HG03103 (cell line): ENCODE measurements at regions not wholly inside any gene's neighbourhood (a gene's known extent, or its start where the extent isn't known, plus 50 kb on each side); places are given as distances from the start of the nearest gene placed in this dataset.

ENCODE experiments used
- ATAC-seq: cut with Tn5 transposase; IDR thresholded peaks from one replicate; pipeline ENCODE4 v1.9.1; 2021; ENCODE audit warnings: low read depth; ENCODE audit not compliant: unreplicated experiment

DNA sequence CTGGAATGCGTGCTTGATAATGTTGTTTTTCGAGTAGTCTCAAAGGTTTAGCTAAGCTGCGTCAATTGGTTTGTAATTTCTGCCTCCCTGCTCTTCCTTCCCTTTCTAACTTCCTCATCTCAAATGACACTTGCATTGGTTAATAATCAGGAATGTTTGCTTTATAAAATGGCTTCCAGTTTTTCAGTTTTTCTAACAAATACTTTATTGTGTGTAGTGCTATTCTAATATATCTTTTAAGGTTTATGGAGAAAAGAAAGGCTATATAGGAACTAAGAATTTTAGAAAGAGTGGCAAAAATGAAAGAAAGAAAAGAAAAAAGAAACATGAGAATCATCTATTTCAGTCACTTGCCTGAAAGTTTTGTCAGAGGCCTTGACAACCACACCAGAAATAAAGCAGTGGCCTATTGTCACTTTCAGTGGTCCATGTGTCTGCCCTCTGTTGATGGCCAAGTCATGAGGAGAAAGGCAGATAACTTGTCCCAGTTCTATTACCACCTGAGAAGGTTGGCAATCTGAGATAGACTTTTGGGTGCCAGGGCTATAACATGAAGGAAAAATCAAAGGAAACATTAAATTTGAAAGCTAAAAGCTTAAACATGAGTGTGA, 221.9 kb upstream of the KITLG start:
- no peak for ATAC-seq

DNA sequence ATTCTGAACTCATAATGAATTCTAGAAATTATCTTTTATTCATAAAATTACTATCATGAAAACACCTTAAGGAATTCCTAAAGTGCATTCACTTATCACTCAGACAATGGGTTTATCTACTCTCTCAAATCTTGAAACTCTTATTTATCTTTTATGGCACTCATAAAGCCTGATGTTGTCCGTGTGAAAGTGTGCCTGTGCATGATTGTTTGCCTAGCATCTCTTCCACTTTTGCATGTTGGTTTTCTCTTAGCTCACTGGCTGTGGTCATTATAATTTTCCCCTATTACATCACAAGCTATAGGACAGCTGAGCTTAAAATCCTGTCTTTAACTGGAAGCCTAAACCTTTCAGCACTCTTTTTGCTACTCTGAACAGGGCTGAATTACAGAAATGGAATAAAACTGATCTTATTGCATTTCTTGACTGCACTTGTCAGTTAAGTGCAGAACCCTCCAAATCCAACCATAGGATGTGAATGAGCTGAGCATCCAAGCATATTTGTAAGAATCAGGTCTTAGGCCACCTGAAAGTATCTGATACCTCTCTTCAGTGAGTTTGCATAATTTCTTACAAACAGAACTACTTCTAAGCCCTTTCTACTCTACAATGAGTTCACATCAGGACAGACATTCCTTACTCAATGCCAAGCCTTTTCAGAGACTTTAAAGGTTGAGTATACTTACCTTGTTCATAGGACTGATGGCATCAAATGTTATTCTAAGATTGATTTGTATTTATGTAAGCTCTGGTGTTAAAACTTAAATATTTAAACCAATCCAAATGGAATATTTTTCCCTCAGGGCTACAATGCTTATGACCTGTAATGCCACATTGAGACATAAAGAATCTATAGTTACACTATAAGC, 221.2 kb upstream of the KITLG start:
- ATAC-seq: no peak

DNA sequence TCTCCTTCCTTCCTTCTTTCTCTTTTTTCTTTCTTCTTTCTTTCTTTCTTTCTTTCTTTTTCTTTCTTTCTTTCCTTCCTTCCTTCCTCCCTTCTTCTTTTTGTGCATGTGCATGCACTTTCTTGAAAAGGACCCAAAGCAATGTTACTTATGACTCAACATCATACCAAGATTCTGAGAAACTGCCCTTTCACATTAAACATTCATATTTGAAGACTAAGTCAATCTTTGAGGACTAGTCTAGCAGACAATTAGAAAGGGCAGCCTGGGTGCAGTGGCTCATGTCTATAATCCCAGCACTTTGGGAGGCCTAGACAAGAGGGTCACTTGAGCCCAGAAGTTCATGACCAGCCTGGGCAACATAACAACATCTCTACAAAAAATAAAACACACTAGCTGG, 212.8 kb upstream of the KITLG start:
- ATAC-seq: no peak

GRCh38 chr12:88790231-88790630, 210.0 kb upstream of the KITLG start:
- ATAC-seq: no peak

DNA sequence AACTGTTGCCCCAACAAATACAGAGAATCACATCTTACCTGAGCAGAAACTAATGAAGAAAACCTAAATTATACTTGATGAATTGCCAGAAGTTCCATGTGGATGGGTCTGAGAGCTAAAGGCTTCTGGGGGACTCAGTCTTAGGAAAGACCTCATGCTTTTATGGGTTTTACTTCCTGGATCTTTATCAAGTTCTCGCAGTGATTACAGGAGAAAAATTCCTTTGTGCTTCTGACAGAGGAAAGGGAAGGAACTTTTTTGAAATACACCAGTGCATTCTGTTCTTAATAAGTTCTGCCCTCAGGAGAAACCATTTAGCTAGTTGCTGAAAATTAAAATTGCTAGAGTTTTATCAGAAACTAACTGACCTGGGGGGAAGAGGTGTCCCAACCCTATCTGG, 203.9 kb upstream of the KITLG start:
- ATAC-seq: no peak

DNA sequence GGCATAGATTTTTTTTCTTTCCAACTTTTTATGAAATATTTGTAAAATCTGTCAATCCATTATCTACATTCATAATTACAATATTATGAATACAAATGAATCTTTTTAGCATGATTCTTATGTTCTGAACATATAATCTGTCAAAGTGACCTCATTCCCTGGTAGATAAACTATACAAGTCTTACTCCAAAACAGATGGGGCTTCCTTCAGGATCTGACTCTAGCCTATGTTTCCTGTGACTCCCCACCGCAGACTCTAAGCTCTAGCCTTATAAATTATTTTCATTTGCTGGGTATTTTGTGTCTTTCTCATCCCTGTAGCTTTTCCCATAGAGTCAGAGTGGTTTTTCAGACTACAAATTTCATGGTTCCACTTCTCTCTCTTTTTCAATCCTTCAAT, 202.1 kb upstream of the KITLG start:
- ATAC-seq: no peak

DNA sequence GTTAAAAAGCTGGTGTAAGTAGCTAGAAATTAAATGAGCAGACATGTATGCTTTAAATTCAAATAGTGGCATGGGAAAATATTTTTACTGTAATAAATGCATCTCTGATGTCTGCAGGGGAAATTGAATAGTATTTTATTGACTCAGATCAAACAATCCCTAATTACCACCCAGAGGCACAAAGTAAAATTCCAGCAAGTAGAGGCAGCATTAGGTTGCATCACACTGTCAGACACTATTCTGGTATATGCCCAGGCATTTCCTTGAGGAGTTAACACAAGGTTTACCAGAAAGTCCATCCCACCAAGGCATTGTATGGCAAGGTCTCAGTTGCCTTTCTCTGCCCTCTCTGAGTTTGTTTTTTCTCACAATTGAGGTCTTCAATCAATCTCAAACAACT, 201.6 kb upstream of the KITLG start:
- no peak for ATAC-seq

- ATAC-seq: no peak
These were observed 197.8 kb upstream of the KITLG start for GRCh38 chr12:88778064-88778463.

GRCh38 chr12:88775742-88776151, 195.5 kb upstream of the KITLG start:
- ATAC-seq: no peak

- no peak for ATAC-seq
These were observed 187.4 kb upstream of the KITLG start for GRCh38 chr12:88767699-88768098.

DNA sequence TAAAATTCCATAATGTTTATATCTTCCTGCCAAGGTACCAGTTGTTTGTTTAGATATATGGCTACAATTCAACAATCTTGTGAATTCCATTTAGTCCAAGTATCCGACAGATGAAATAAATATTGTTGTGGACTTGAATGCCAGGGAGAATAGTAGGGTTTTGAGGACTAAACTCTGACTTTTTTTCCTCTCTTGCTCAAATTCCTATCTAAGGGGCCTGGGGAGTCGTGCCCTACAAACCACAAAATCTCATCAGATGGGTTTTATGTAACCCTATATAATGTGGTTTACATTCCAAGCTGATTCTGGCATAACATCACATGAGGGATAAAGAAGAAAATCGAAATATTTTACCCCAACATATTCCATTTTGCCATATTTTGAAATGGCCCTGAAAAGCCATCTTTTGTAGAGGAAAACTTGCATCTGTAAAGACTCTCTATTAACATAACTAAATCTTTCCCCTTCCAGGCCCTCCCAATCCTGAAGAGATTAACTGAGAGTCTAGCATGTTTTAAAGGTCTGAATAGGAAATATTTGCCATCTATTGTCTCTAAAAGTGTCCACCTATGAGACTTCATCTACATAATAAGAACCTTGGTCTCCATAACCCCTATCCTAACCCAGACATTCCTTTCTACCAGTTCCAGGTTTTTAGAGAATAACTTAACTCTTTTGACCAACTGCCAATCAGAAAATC, 184.7 kb upstream of the KITLG start:
- ATAC-seq: no peak

DNA sequence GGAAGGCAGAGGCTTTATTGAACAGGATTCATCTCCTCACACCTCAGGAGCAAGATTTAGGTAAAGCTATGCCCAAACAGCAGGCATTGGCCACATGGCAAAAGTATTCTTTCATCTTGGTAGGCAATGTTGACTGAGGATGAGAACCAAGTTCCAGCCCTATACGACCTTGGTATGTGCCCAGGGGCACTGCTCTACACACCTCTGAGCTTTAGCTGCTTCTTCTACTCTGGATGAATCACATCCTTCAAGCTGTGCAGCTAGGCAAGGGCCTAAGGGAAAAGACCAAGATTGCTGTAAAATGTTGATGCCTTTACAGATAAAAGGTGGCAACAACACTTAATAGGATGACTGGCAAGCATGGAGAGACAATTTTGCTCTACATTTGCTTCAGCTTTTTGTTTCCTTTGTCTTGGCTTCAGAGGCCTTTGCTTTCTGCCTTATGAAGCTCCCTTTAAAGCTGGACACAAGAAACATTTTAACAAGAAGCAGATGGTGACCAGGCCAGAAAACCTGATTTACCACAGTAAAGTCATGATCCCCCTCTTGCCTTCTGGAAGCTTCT, 183.3 kb upstream of the KITLG start:
- ATAC-seq: no peak

DNA sequence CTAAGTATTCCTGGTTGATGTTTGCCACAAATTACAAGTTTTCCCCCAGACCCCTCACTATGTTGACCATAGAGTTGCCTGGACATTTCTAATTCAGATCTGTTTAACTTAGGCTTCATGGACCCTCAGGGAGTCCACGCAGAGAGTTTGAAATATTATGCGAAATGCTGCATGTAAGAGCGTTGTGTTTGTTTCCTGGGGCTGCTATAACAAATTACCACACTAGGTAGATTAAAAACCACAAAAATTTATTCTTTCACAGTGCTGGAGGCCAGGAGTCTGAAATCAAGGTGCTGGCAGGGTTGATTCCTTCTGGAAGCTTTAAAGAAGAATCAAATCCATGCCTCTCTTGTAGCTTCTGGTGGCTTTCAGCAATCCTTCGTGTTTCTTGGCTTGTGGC, 177.9 kb upstream of the KITLG start:
- ATAC-seq: no peak

GRCh38 chr12:88756917-88757316, 176.6 kb upstream of the KITLG start:
- no peak for ATAC-seq

- ATAC-seq: no peak
These were observed 175.9 kb upstream of the KITLG start for GRCh38 chr12:88756153-88756552.

DNA sequence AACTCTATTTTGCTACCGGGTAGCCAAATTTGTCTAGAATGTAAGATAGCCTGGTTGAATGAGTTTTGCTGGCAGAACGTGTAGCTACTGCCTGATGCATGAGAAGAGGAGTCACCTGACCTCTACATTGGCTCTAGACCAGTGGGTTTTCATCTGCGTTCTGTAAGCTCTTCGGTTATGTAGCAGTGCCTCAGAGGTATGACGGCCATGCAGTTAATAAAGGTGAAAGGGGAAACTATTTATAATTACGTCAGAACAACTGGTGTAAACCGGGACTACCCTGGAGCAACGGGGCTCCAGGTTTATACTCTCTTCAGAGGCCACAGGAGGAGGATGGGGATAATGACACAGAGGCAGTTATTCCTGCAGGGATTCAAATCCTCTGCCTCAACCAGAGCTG, 173.4 kb upstream of the KITLG start:
- ATAC-seq: no peak

GRCh38 chr12:88753066-88753465, 172.8 kb upstream of the KITLG start:
- ATAC-seq: no peak

- ATAC-seq: no peak
These were observed 171.9 kb upstream of the KITLG start for GRCh38 chr12:88752183-88752582.

GRCh38 chr12:88750867-88751543, 170.7 kb upstream of the KITLG start:
- ATAC-seq: no peak

DNA sequence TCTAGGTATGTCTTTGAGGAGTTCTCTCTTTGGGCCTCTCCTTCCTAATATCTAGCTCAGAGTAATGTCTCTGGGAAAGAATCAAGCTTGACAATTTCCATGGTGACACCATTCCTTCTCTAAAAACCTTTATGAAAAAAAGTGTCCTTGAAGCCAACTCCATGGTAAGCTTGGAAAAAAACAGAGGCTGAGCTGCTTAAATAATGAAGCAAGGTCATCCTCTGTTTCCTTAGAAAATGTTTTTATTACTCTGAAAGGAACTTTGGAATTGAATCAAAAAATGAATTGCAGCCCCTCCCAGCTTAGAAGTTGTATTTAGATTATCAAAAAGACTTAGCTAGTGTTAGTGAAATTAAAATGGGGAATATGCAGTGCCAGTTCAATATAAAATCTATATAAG, 166.1 kb upstream of the KITLG start:
- ATAC-seq: no peak
